Prostate gland (tissue), 2 donors: ENCODE measurements at regions not wholly inside any gene's neighbourhood (a gene's known extent, or its start where the extent isn't known, plus 50 kb on each side); places are given as distances from the start of the nearest gene placed in this dataset.
"Not testable (repeated sequence)": the region's sequence is repeated elsewhere in the genome, so short reads cannot be mapped to it uniquely, and the experiment has no call there.

Source experiments
- CTCF ChIP-seq, 4 experiments: fragments of 200-600 bp in 2 of 4; fragments of 450-650 bp in 2 of 4; sonication (generic) in 2 of 4; IDR thresholded peaks; 1 replicate in 3 of 4; 2 replicates in 1 of 4; pipeline ENCODE4 v1.5.1; 2016 to 2019; ENCODE audit warnings: antibody characterized with exemption in 4 of 4, mild to moderate bottlenecking in 2 of 4, moderate library complexity in 2 of 4
- POLR2A ChIP-seq: fragments of 450-650 bp; IDR thresholded peaks from one replicate; pipeline ENCODE4 v1.6.1; 2016; ENCODE audit warnings: antibody characterized with exemption, mild to moderate bottlenecking
- POLR2AphosphoS5 ChIP-seq: sonication (generic); formaldehyde crosslinking; IDR thresholded peaks from one replicate; pipeline ENCODE4 v1.6.1; 2017; ENCODE audit warnings: antibody characterized with exemption

- not testable (repeated sequence) for TF ChIP-seq POLR2A; CTCF (IDR thresholded peaks at IDR 0.05); POLR2AphosphoS5
These were observed 56.6 kb upstream of the POMZP3 start for GRCh38 chr7:76683631-76684030.
